ENCODE measurements at regions not wholly inside any gene's neighbourhood (a gene's known extent, or its start where the extent isn't known, plus 50 kb on each side); places are given as distances from the start of the nearest gene placed in this dataset.
"Not testable (repeated sequence)": the region's sequence is repeated elsewhere in the genome, so short reads cannot be mapped to it uniquely, and the experiment has no call there.

GRCh38 chr1:228681076-228681565 lies 54.2 kb upstream of the RHOU start:
- not testable (repeated sequence) for DNase-seq

GRCh38 chr1:228683428-228683827 lies 51.9 kb upstream of the RHOU start:
- no peak for DNase-seq

GRCh38 chr1:228684607-228685006 lies 50.7 kb upstream of the RHOU start:
- no peak for DNase-seq

- no peak for DNase-seq
These were observed 50.1 kb upstream of the RHOU start for GRCh38 chr1:228685081-228685660.
